ENCODE measurements at regions not wholly inside any gene's neighbourhood (a gene's known extent, or its start where the extent isn't known, plus 50 kb on each side); places are given as distances from the start of the nearest gene placed in this dataset.

GRCh38 chrX:63919081-63919480 lies 134.1 kb upstream of the ARHGEF9 start:
- Histone ChIP-seq H3K36me3 (ENCODE audit: insufficient read depth) (no peaks in the 10 kb centered on the region), H3K9me2 (ENCODE audit: insufficient read depth) (no peaks in the 10 kb centered on the region), H3K27me3 (ENCODE audit: insufficient read depth) (no peaks in the 10 kb centered on the region), H2AFZ (no peak overlapping the region), H3K4me2 (no peak overlapping the region), H3F3A (replicated peaks; ENCODE audit: low read depth) (no peaks in the 10 kb centered on the region), H3K79me2 (replicated peaks; ENCODE audit: insufficient read depth) (no peaks in the 10 kb centered on the region), H4K20me1 (replicated peaks; ENCODE audit: insufficient read depth) (no peaks in the 10 kb centered on the region), H3K4me3 (no peak overlapping the region), H3K27ac (ENCODE audit: low read depth) (no peak overlapping the region), H3K4me1 (ENCODE audit: insufficient read depth) (no peaks in the 10 kb centered on the region)
- H3K27me3 Mint-ChIP-seq (ENCODE audit: insufficient read depth, low read depth, poor library complexity) = no peaks in the 10 kb centered on the region
- H3K27ac Mint-ChIP-seq = no peak overlapping the region
- DNase-seq (ENCODE audit: low spot score) (no peak), ATAC-seq (no peak)
- H3K4me3 Mint-ChIP-seq = no peak overlapping the region
- H3K36me3 Mint-ChIP-seq (ENCODE audit: low read depth) = peaks cover 37% of the 10 kb centered on the region
- TF ChIP-seq ZNF114 (CRISPR knock-in tag; IDR thresholded peaks at IDR 0.05) (no peak), CTCF (conservative IDR thresholded peaks at IDR 0.05; ENCODE audit: low read depth in 2 of 2) (no peak), STAT1 (IDR thresholded peaks at IDR 0.05; ENCODE audit: unreplicated experiment) (no peak), ETS1 (IDR thresholded peaks at IDR 0.05) (no peak), NANOG (IDR thresholded peaks at IDR 0.05; ENCODE audit: borderline replicate concordance) (no peak), POLR2AphosphoS5 (IDR thresholded peaks at IDR 0.05; ENCODE audit: low read depth) (no peak), EZH2phosphoT487 (IDR thresholded peaks at IDR 0.05; ENCODE audit: unreplicated experiment) (no peak)
- TF ChIP-seq, protein P1, sequence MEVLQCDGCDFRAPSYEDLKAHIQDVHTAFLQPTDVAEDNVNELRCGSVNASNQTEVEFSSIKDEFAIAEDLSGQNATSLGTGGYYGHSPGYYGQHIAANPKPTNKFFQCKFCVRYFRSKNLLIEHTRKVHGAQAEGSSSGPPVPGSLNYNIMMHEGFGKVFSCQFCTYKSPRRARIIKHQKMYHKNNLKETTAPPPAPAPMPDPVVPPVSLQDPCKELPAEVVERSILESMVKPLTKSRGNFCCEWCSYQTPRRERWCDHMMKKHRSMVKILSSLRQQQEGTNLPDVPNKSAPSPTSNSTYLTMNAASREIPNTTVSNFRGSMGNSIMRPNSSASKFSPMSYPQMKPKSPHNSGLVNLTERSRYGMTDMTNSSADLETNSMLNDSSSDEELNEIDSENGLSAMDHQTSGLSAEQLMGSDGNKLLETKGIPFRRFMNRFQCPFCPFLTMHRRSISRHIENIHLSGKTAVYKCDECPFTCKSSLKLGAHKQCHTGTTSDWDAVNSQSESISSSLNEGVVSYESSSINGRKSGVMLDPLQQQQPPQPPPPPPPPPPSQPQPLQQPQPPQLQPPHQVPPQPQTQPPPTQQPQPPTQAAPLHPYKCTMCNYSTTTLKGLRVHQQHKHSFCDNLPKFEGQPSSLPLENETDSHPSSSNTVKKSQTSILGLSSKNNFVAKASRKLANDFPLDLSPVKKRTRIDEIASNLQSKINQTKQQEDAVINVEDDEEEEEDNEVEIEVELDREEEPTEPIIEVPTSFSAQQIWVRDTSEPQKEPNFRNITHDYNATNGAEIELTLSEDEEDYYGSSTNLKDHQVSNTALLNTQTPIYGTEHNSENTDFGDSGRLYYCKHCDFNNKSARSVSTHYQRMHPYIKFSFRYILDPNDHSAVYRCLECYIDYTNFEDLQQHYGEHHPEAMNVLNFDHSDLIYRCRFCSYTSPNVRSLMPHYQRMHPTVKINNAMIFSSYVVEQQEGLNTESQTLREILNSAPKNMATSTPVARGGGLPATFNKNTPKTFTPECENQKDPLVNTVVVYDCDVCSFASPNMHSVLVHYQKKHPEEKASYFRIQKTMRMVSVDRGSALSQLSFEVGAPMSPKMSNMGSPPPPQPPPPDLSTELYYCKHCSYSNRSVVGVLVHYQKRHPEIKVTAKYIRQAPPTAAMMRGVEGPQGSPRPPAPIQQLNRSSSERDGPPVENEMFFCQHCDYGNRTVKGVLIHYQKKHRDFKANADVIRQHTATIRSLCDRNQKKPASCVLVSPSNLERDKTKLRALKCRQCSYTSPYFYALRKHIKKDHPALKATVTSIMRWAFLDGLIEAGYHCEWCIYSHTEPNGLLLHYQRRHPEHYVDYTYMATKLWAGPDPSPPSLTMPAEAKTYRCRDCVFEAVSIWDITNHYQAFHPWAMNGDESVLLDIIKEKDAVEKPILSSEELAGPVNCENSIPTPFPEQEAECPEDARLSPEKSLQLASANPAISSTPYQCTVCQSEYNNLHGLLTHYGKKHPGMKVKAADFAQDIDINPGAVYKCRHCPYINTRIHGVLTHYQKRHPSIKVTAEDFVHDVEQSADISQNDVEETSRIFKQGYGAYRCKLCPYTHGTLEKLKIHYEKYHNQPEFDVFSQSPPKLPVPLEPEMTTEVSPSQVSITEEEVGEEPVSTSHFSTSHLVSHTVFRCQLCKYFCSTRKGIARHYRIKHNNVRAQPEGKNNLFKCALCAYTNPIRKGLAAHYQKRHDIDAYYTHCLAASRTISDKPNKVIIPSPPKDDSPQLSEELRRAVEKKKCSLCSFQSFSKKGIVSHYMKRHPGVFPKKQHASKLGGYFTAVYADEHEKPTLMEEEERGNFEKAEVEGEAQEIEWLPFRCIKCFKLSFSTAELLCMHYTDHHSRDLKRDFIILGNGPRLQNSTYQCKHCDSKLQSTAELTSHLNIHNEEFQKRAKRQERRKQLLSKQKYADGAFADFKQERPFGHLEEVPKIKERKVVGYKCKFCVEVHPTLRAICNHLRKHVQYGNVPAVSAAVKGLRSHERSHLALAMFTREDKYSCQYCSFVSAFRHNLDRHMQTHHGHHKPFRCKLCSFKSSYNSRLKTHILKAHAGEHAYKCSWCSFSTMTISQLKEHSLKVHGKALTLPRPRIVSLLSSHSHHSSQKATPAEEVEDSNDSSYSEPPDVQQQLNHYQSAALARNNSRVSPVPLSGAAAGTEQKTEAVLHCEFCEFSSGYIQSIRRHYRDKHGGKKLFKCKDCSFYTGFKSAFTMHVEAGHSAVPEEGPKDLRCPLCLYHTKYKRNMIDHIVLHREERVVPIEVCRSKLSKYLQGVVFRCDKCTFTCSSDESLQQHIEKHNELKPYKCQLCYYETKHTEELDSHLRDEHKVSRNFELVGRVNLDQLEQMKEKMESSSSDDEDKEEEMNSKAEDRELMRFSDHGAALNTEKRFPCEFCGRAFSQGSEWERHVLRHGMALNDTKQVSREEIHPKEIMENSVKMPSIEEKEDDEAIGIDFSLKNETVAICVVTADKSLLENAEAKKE (CRISPR knock-in tag; IDR thresholded peaks at IDR 0.05) = no peak
- TF ChIP-seq, protein P2, sequence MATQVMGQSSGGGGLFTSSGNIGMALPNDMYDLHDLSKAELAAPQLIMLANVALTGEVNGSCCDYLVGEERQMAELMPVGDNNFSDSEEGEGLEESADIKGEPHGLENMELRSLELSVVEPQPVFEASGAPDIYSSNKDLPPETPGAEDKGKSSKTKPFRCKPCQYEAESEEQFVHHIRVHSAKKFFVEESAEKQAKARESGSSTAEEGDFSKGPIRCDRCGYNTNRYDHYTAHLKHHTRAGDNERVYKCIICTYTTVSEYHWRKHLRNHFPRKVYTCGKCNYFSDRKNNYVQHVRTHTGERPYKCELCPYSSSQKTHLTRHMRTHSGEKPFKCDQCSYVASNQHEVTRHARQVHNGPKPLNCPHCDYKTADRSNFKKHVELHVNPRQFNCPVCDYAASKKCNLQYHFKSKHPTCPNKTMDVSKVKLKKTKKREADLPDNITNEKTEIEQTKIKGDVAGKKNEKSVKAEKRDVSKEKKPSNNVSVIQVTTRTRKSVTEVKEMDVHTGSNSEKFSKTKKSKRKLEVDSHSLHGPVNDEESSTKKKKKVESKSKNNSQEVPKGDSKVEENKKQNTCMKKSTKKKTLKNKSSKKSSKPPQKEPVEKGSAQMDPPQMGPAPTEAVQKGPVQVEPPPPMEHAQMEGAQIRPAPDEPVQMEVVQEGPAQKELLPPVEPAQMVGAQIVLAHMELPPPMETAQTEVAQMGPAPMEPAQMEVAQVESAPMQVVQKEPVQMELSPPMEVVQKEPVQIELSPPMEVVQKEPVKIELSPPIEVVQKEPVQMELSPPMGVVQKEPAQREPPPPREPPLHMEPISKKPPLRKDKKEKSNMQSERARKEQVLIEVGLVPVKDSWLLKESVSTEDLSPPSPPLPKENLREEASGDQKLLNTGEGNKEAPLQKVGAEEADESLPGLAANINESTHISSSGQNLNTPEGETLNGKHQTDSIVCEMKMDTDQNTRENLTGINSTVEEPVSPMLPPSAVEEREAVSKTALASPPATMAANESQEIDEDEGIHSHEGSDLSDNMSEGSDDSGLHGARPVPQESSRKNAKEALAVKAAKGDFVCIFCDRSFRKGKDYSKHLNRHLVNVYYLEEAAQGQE (IDR thresholded peaks at IDR 0.05; ENCODE audit: unreplicated experiment) = no peak
- no peaks in the 10 kb centered on the region for H3K4me1 Mint-ChIP-seq
- peaks cover 43% of the 10 kb centered on the region for H3K9me3 Mint-ChIP-seq
